ENCODE measurements at regions not wholly inside any gene's neighbourhood (a gene's known extent, or its start where the extent isn't known, plus 50 kb on each side); places are given as distances from the start of the nearest gene placed in this dataset.

- no peak for DNase-seq
Observed at GRCh38 chr6:43964659-43965570, 162.3 kb downstream of the MRPL14 start.

GRCh38 chr6:43963877-43964658 is 163.2 kb downstream of the MRPL14 start:
- DNase-seq, result no peak

- no peak for DNase-seq
Observed at GRCh38 chr6:43963203-43963602, 164.0 kb downstream of the MRPL14 start.

- no peak for DNase-seq
Observed at GRCh38 chr6:43962458-43962857, 164.8 kb downstream of the MRPL14 start.

- no peak for DNase-seq
Observed at GRCh38 chr6:43957273-43957672, 170.0 kb downstream of the MRPL14 start.

- DNase-seq, result no peak
Observed at GRCh38 chr6:43956478-43956877, 170.8 kb downstream of the MRPL14 start.

GRCh38 chr6:43954311-43955131 is 172.7 kb downstream of the MRPL14 start:
- no peak for DNase-seq

- no peak for DNase-seq
Observed at GRCh38 chr6:43953794-43954310, 173.4 kb downstream of the MRPL14 start.

GRCh38 chr6:43953256-43953655 is 174.0 kb downstream of the MRPL14 start:
- DNase-seq, result no peak

- DNase-seq, result no peak
Observed at GRCh38 chr6:43952746-43953145, 174.5 kb downstream of the MRPL14 start.

GRCh38 chr6:43951756-43952675 is 175.2 kb downstream of the MRPL14 start:
- DNase-seq, result no peak

GRCh38 chr6:43951063-43951755 is 176.0 kb downstream of the MRPL14 start:
- DNase-seq, result no peak

- DNase-seq, result no peak
Observed at GRCh38 chr6:43950731-43951062, 176.6 kb downstream of the MRPL14 start.

GRCh38 chr6:43950051-43950605 is 177.1 kb downstream of the MRPL14 start:
- no peak for DNase-seq

GRCh38 chr6:43949551-43949991 is 177.7 kb downstream of the MRPL14 start:
- no peak for DNase-seq

GRCh38 chr6:43948527-43949485 is 178.4 kb downstream of the MRPL14 start:
- no peak for DNase-seq

- no peak for DNase-seq
Observed at GRCh38 chr6:43947860-43948259, 177.8 kb downstream of the VEGFA start.

- DNase-seq, result no peak
Observed at GRCh38 chr6:43946641-43947363, 176.8 kb downstream of the VEGFA start.

- no peak for DNase-seq
Observed at GRCh38 chr6:43945768-43946080, 175.7 kb downstream of the VEGFA start.

All from activated T-cell treated with anti-CD3 and anti-CD28 coated beads for 4 hours (primary cell).